Activated CD4-positive, alpha-beta T cell treated with anti-CD3 and anti-CD28 coated beads, Interleukin-2, amount 50 U/mL, for 48 hours (primary cell): ENCODE measurements at regions not wholly inside any gene's neighbourhood (a gene's known extent, or its start where the extent isn't known, plus 50 kb on each side); places are given as distances from the start of the nearest gene placed in this dataset.
"Not testable (repeated sequence)": the region's sequence is repeated elsewhere in the genome, so short reads cannot be mapped to it uniquely, and the experiment has no call there.

Source experiments
- DNase-seq, 2 experiments: peaks; one replicate each; pipeline ENCODE4 v3.0.0-alpha.2; 2020

GRCh38 chr4:129254526-129254925 lies 158.6 kb downstream of the C4orf33 start:
- no peak for DNase-seq

GRCh38 chr4:129261584-129261983 lies 165.6 kb downstream of the C4orf33 start:
- DNase-seq = no peak

- no peak for DNase-seq
Measured at GRCh38 chr4:129264008-129264657, 168.2 kb downstream of the C4orf33 start.

GRCh38 chr4:129278868-129279267 lies 182.9 kb downstream of the C4orf33 start:
- no peak for DNase-seq

GRCh38 chr4:129282293-129282692 lies 186.3 kb downstream of the C4orf33 start:
- no peak for DNase-seq

GRCh38 chr4:129292194-129292593 lies 196.2 kb downstream of the C4orf33 start:
- not testable (repeated sequence) for DNase-seq

- DNase-seq = no peak
Measured at GRCh38 chr4:129314781-129315180, 218.8 kb downstream of the C4orf33 start.

GRCh38 chr4:129322920-129323319 lies 227.0 kb downstream of the C4orf33 start:
- DNase-seq = no peak

- DNase-seq = no peak
Measured at GRCh38 chr4:129323658-129324057, 227.7 kb downstream of the C4orf33 start.

- DNase-seq = no peak
Measured at GRCh38 chr4:129326571-129327460, 230.9 kb downstream of the C4orf33 start.

- DNase-seq = no peak
Measured at GRCh38 chr4:129327637-129328036, 231.7 kb downstream of the C4orf33 start.

- DNase-seq = no peak
Measured at GRCh38 chr4:129328162-129328561, 232.2 kb downstream of the C4orf33 start.

- no peak for DNase-seq
Measured at GRCh38 chr4:129334136-129334535, 238.2 kb downstream of the C4orf33 start.

GRCh38 chr4:129335276-129335675 lies 239.3 kb downstream of the C4orf33 start:
- no peak for DNase-seq

- no peak for DNase-seq
Measured at GRCh38 chr4:129335818-129336217, 239.9 kb downstream of the C4orf33 start.

- DNase-seq = no peak
Measured at GRCh38 chr4:129336457-129337227, 240.7 kb downstream of the C4orf33 start.

- no peak for DNase-seq
Measured at GRCh38 chr4:129337228-129337620, 241.3 kb downstream of the C4orf33 start.

- DNase-seq = no peak
Measured at GRCh38 chr4:129342819-129343408, 247.0 kb downstream of the C4orf33 start.

- no peak for DNase-seq
Measured at GRCh38 chr4:129344058-129344457, 248.1 kb downstream of the C4orf33 start.

- no peak for DNase-seq
Measured at GRCh38 chr4:129345609-129346008, 249.7 kb downstream of the C4orf33 start.

- no peak for DNase-seq
Measured at GRCh38 chr4:129346036-129346435, 250.1 kb downstream of the C4orf33 start.

GRCh38 chr4:129346734-129347133 lies 250.8 kb downstream of the C4orf33 start:
- DNase-seq = no peak
